HL-60 (cell line): ENCODE measurements at regions not wholly inside any gene's neighbourhood (a gene's known extent, or its start where the extent isn't known, plus 50 kb on each side); places are given as distances from the start of the nearest gene placed in this dataset.

Experiments
- DNase-seq, 2 experiments: peaks; one replicate each; pipeline ENCODE4 v3.0.0-alpha.2; 2010 to 2020; ENCODE audit warnings: low read depth in 1 of 2, low spot score in 1 of 2
- H3K27ac ChIP-seq: fragments of 250-450 bp; sonication (Bioruptor Pico); replicated peaks from 2 replicates; pipeline ENCODE4 v1.5.1; 2020; ENCODE audit warnings: mild to moderate bottlenecking, moderate library complexity
- H3K27me3 ChIP-seq: fragments of 250-450 bp; sonication (Bioruptor Pico); 2 replicates; pipeline ENCODE4 v1.5.1; 2021; ENCODE audit warnings: mild to moderate bottlenecking, moderate library complexity; ENCODE audit not compliant: insufficient read depth, poor library complexity, severe bottlenecking
- H3K4me3 ChIP-seq: replicated peaks from 2 replicates; pipeline ENCODE4 v1.5.1; 2011; ENCODE audit warnings: mild to moderate bottlenecking, control low read depth, low read length; ENCODE audit not compliant: insufficient read depth
- GABPA ChIP-seq: IDR thresholded peaks from 2 replicates; pipeline ENCODE4 v1.6.1; 2012; ENCODE audit warnings: low read depth
- POLR2AphosphoS5 ChIP-seq: IDR thresholded peaks from 2 replicates; pipeline ENCODE4 v1.6.1; 2012; ENCODE audit warnings: low read depth
- SPI1 ChIP-seq: IDR thresholded peaks from 2 replicates; pipeline ENCODE4 v1.6.1; 2012; ENCODE audit warnings: low read depth, mild to moderate bottlenecking, borderline replicate concordance
- TF ChIP-seq, protein P1 (sequence below): IDR thresholded peaks from one replicate; pipeline ENCODE4 v1.5.1; 2011; ENCODE audit warnings: low read length, control low read depth, inconsistent platforms; ENCODE audit not compliant: insufficient read depth
- TF ChIP-seq, protein P2 (sequence below): IDR thresholded peaks from 2 replicates; pipeline ENCODE4 v1.6.1; 2012; ENCODE audit warnings: low read depth; ENCODE audit not compliant: insufficient replicate concordance

DNA sequence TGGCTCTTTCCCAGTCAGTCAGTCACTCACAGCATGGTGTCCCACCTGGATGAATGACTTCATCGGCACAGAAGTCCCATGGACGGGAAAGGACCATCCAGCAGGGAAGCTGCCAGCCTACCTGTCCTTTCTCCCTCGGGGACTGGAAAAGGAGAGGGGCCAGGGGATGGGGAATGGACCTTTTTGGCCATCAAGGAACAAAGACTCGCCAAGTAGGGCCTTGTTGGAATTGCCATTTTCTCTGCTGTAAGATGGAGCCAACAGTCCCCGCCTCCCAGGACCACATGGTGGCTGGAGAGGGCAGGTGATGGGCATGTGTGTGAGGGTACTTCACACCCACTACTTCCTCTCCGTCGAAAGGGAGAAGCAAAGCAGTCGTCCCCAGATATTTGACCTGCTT lies 67.8 kb upstream of the LHX1 start:
- TF ChIP-seq, protein P1, sequence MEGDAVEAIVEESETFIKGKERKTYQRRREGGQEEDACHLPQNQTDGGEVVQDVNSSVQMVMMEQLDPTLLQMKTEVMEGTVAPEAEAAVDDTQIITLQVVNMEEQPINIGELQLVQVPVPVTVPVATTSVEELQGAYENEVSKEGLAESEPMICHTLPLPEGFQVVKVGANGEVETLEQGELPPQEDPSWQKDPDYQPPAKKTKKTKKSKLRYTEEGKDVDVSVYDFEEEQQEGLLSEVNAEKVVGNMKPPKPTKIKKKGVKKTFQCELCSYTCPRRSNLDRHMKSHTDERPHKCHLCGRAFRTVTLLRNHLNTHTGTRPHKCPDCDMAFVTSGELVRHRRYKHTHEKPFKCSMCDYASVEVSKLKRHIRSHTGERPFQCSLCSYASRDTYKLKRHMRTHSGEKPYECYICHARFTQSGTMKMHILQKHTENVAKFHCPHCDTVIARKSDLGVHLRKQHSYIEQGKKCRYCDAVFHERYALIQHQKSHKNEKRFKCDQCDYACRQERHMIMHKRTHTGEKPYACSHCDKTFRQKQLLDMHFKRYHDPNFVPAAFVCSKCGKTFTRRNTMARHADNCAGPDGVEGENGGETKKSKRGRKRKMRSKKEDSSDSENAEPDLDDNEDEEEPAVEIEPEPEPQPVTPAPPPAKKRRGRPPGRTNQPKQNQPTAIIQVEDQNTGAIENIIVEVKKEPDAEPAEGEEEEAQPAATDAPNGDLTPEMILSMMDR, result no peak
- TF ChIP-seq SPI1 (no peak), GABPA (no peak), POLR2AphosphoS5 (no peak)
- TF ChIP-seq, protein P2, sequence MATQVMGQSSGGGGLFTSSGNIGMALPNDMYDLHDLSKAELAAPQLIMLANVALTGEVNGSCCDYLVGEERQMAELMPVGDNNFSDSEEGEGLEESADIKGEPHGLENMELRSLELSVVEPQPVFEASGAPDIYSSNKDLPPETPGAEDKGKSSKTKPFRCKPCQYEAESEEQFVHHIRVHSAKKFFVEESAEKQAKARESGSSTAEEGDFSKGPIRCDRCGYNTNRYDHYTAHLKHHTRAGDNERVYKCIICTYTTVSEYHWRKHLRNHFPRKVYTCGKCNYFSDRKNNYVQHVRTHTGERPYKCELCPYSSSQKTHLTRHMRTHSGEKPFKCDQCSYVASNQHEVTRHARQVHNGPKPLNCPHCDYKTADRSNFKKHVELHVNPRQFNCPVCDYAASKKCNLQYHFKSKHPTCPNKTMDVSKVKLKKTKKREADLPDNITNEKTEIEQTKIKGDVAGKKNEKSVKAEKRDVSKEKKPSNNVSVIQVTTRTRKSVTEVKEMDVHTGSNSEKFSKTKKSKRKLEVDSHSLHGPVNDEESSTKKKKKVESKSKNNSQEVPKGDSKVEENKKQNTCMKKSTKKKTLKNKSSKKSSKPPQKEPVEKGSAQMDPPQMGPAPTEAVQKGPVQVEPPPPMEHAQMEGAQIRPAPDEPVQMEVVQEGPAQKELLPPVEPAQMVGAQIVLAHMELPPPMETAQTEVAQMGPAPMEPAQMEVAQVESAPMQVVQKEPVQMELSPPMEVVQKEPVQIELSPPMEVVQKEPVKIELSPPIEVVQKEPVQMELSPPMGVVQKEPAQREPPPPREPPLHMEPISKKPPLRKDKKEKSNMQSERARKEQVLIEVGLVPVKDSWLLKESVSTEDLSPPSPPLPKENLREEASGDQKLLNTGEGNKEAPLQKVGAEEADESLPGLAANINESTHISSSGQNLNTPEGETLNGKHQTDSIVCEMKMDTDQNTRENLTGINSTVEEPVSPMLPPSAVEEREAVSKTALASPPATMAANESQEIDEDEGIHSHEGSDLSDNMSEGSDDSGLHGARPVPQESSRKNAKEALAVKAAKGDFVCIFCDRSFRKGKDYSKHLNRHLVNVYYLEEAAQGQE, result no peak
- DNase-seq, result no peak

DNA sequence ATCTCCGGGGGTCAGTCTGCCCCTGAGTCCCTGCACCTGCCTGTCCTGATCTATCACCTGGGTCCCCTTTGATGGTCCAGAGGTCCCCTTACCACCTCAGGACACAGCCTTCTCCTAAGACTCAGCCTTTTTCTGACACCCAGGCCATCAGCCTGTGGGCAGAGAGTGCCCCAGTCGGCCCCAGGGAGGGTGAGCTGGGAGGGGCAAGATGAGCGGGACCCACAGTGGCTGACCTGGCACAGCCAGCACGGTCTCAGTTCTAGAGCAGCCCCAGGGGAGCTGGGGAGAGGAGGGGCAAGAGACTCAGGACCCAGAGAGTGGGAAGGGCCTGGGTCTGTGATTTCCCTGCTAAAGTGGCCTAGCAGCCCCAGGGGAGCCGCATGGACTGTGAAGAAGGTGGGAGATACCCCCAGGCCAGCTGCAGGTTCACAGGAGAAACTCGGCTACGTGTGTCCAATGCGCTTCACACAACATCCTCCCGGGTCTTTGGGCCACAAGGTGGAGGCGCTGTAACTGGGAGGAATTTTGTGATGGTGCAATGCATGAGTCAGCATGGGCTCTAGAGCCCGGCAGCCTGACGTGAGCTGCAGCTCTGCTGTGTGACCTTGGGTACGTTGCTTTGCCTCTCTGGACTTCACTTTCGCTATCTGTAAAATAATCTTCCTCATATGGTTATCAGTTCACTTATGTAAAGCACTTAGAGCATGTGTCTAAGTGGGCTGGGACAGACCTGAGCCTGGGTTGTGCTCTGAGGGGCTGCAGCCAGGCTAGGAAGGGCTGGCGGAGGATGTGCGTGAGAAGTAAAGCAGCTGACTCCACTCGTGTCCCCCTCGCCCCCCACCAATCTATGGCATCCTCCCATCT lies 67.2 kb upstream of the LHX1 start:
- TF ChIP-seq, protein P1, result no peak
- TF ChIP-seq GABPA, result no peak
- Histone ChIP-seq H3K27ac (no peak overlapping the region), H3K27me3 (no peaks in the 10 kb centered on the region), H3K4me3 (no peak overlapping the region)
- peak; percentile 14 to 15 for DNase-seq

More for the DNA sequence above, 67.8 kb upstream of the LHX1 start:
- no peak overlapping the region for H3K27ac ChIP-seq
- no peak overlapping the region for H3K4me3 ChIP-seq
- H3K27me3 ChIP-seq, result no peaks in the 10 kb centered on the region

DNA sequence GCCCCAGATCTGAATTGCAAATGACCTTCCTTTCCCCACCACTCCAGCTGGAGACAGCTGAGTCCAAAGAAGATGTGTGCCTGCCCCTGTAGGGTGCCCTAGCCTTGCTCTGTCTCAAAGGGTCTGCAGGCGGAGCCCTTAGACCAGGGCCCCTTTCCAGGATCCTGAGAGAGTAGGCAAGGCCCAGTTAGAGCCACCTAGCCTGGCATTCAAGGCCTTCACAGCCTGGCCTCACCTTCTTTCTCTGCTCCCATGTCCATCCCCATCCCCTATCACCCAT lies 66.6 kb upstream of the LHX1 start:
- Histone ChIP-seq H3K4me3 (no peak overlapping the region), H3K27me3 (no peaks in the 10 kb centered on the region), H3K27ac (no peak overlapping the region)
- no peak for DNase-seq
- TF ChIP-seq, protein P2, result no peak
- TF ChIP-seq, protein P1, result no peak
- no peak for TF ChIP-seq POLR2AphosphoS5
- no peak for TF ChIP-seq GABPA
- no peak for TF ChIP-seq SPI1
